Immature natural killer cell (primary cell): ENCODE measurements at regions not wholly inside any gene's neighbourhood (a gene's known extent, or its start where the extent isn't known, plus 50 kb on each side); places are given as distances from the start of the nearest gene placed in this dataset.

Experiments
- DNase-seq, 3 donors: peaks; one replicate each; pipeline ENCODE4 v3.0.0; 2022; ENCODE audit warnings: mixed read lengths in 1 of 3
- H3K27ac Mint-ChIP-seq, 6 donors: one replicate each; pipeline ENCODE4 v1.8.0; 2020; ENCODE audit warnings: mixed read lengths in 6 of 6, mild to moderate bottlenecking in 5 of 6, inconsistent platforms in 4 of 6, moderate library complexity in 3 of 6
- H3K27me3 Mint-ChIP-seq, 3 donors: one replicate each; pipeline ENCODE4 v1.8.0; 2020 to 2021; ENCODE audit warnings: low read depth in 3 of 3, mild to moderate bottlenecking in 3 of 3, mixed read lengths in 3 of 3, moderate library complexity in 3 of 3, inconsistent platforms in 1 of 3
- H3K36me3 Mint-ChIP-seq, 3 donors: one replicate each; pipeline ENCODE4 v1.8.0; 2020; ENCODE audit warnings: mixed read lengths in 3 of 3, inconsistent platforms in 2 of 3, mild to moderate bottlenecking in 2 of 3
- H3K4me1 Mint-ChIP-seq, 2 donors: one replicate each; pipeline ENCODE4 v1.8.0; 2020; ENCODE audit warnings: inconsistent platforms in 2 of 2, mild to moderate bottlenecking in 2 of 2, mixed read lengths in 2 of 2, moderate library complexity in 1 of 2
- H3K4me3 Mint-ChIP-seq, 5 donors: one replicate each; pipeline ENCODE4 v1.8.0; 2020; ENCODE audit warnings: mild to moderate bottlenecking in 5 of 5, mixed read lengths in 5 of 5, inconsistent platforms in 3 of 5, moderate library complexity in 3 of 5
- H3K9me3 Mint-ChIP-seq, 6 donors: one replicate each; pipeline ENCODE4 v1.8.0; 2020; ENCODE audit warnings: mild to moderate bottlenecking in 6 of 6, mixed read lengths in 6 of 6, inconsistent platforms in 4 of 6, moderate library complexity in 3 of 6

DNA sequence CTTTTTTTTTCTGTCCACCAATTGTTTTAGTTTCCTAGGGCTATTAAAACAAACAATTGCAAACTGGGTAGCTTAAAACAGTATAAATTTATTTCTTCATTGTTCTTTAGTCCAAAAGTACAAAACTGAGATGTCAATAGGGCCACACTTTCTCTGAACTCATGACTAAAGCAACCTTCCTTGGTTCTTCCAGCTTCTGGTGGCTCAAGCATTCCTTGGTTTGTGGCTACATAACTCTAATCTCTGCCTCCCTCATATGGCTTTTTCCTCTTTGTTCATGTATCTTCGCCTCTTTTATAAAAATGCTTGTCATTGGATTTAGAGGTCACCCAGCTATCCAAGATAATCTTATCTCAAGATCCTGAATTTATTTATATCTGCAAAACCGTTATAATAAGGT lies 914.5 kb upstream of the EPHA6 start:
- Mint-ChIP-seq H3K36me3 (no peaks in the 10 kb centered on the region), H3K27me3 (peaks cover 0 to 1% (median 0%) of the 10 kb centered on the region in 3 donors), H3K4me1 (no peaks in the 10 kb centered on the region), H3K27ac (no peak overlapping the region), H3K4me3 (no peak overlapping the region), H3K9me3 (peaks cover 2 to 35% (median 14%) of the 10 kb centered on the region in 6 donors)
- no peak for DNase-seq

DNA sequence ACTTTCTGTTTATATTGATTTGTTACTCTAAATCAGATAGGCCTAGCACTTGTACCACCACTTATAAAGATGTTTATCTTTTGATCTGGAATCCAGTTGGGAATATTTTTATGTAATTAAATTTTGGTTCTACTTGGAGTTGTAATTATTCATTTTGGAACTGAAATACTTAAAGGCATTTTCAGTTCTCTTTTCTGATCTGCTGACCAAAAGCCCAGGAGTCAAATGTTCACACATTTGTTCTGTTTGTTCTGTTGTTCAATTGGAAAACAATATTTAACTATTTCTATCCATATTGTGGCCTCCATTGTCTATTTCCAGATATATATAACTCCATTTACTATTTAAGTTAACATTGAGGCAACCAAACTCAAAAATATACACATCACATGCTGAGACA lies 912.4 kb upstream of the EPHA6 start:
- Mint-ChIP-seq H3K4me1 (no peaks in the 10 kb centered on the region), H3K27ac (no peak overlapping the region), H3K36me3 (no peaks in the 10 kb centered on the region), H3K27me3 (peaks cover 0 to 2% (median 0%) of the 10 kb centered on the region in 3 donors), H3K9me3 (peaks cover 0 to 34% (median 12%) of the 10 kb centered on the region in 6 donors), H3K4me3 (no peak overlapping the region)
- no peak for DNase-seq

GRCh38 chr3:95905182-95905581 lies 909.2 kb upstream of the EPHA6 start:
- Mint-ChIP-seq H3K36me3 (no peaks in the 10 kb centered on the region), H3K9me3 (peaks cover 3 to 52% (median 26%) of the 10 kb centered on the region in 6 donors), H3K4me3 (no peak overlapping the region), H3K27ac (no peak overlapping the region), H3K4me1 (no peaks in the 10 kb centered on the region), H3K27me3 (peaks cover 0 to 2% (median 0%) of the 10 kb centered on the region in 3 donors)
- DNase-seq = no peak

DNA sequence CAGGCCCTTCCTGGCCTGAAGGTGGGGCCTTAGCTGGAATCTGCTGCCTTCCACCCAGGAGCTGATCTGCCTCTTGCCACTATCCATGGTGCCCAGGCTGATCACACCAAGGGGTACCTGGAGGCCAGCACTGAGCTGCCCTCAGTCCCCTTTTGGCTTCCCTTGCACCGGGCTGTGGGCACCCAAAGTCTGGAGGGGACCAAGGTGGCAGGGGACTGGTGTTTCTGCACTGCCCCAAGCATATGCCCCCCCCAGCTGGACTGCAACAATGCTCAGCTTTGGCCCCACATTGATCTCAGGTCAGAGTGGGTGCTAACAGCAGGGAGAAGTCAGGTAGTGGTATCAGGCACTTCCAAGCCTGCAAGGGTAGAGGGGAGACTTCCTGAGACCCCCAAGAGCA lies 902.6 kb upstream of the EPHA6 start:
- no peak for DNase-seq
- Mint-ChIP-seq H3K9me3 (peaks cover 14 to 69% (median 35%) of the 10 kb centered on the region in 6 donors), H3K36me3 (no peaks in the 10 kb centered on the region), H3K4me3 (no peak overlapping the region), H3K4me1 (no peaks in the 10 kb centered on the region), H3K27ac (no peak overlapping the region), H3K27me3 (peaks cover 0 to 3% (median 0%) of the 10 kb centered on the region in 3 donors)

DNA sequence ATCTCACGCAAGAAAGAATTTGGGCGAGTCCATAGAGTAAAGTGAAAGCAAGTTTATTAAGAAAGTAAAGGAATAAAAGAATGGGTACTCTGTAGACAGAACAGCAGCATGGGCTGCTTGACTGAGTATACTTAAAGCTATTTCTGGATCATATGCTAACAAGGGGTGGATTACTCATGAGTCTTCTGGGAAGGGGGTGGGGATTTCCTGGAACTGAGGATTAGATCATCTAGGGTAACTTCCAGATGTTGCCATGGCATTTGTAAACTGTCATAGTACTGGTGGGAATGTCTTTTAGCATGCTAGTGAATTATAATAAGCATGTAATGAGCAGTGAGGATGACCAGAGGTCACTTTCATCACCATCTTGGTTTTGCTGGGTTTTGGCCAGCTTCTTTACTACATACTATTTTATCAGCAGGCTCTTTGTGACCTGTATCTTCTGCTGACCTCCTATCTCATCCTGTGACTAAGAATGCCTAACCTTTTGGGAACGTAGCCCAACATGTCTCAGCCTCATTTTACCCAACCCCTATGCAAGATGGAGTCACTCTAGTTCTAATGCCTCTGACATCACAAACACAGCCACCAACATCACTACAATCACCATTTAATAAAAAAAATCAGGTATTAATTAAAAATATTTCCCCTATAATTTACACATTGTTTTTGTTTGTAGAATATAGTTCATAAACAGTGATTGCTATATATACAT lies 890.7 kb upstream of the EPHA6 start:
- H3K36me3 Mint-ChIP-seq = no peaks in the 10 kb centered on the region
- H3K4me3 Mint-ChIP-seq = no peak overlapping the region
- no peak overlapping the region for H3K27ac Mint-ChIP-seq
- peaks cover 9 to 30% (median 20%) of the 10 kb centered on the region in 6 donors for H3K9me3 Mint-ChIP-seq
- H3K27me3 Mint-ChIP-seq = peaks cover 0 to 5% (median 0%) of the 10 kb centered on the region in 3 donors
- DNase-seq = no peak
- H3K4me1 Mint-ChIP-seq = no peaks in the 10 kb centered on the region

- peaks cover 12 to 33% (median 22%) of the 10 kb centered on the region in 6 donors for H3K9me3 Mint-ChIP-seq
- DNase-seq = no peak
- no peaks in the 10 kb centered on the region for H3K36me3 Mint-ChIP-seq
- no peak overlapping the region for H3K4me3 Mint-ChIP-seq
- no peak overlapping the region for H3K27ac Mint-ChIP-seq
- peaks cover 0 to 7% (median 0%) of the 10 kb centered on the region in 3 donors for H3K27me3 Mint-ChIP-seq
- no peaks in the 10 kb centered on the region for H3K4me1 Mint-ChIP-seq
These were observed 887.4 kb upstream of the EPHA6 start for GRCh38 chr3:95926904-95927501.

DNA sequence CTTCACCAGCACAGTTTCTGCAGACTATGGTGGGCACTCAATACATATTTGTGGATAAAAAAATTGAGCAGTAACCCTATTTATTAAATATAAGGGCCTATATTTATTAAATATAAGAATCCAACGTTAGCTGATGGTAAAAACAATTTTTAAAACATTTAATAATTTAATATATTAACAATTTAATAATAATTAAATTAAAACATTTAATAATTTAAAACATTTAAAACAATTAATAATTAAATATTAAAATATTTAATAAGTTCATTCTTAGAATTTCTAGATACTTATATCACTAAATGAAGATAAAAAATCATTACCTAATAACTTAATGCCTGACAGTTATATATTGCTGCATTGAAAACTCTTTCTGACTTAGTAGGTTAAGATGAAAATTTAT lies 880.2 kb upstream of the EPHA6 start:
- H3K36me3 Mint-ChIP-seq = no peaks in the 10 kb centered on the region
- H3K9me3 Mint-ChIP-seq = peaks cover 7 to 28% (median 15%) of the 10 kb centered on the region in 6 donors
- H3K27me3 Mint-ChIP-seq = peaks cover 0 to 3% (median 2%) of the 10 kb centered on the region in 3 donors
- no peaks in the 10 kb centered on the region for H3K4me1 Mint-ChIP-seq
- H3K27ac Mint-ChIP-seq = no peak overlapping the region
- no peak for DNase-seq
- H3K4me3 Mint-ChIP-seq = no peak overlapping the region

GRCh38 chr3:95939235-95939809 lies 875.1 kb upstream of the EPHA6 start:
- Mint-ChIP-seq H3K36me3 (no peaks in the 10 kb centered on the region), H3K4me3 (no peak overlapping the region), H3K27ac (no peak overlapping the region), H3K27me3 (peaks cover 0 to 3% (median 0%) of the 10 kb centered on the region in 3 donors), H3K9me3 (peaks cover 9 to 44% (median 27%) of the 10 kb centered on the region in 6 donors), H3K4me1 (no peaks in the 10 kb centered on the region)
- DNase-seq = no peak

- peaks cover 0 to 28% (median 17%) of the 10 kb centered on the region in 6 donors for H3K9me3 Mint-ChIP-seq
- H3K36me3 Mint-ChIP-seq = peaks cover 0 to 4% (median 0%) of the 10 kb centered on the region in 3 donors
- H3K27ac Mint-ChIP-seq = no peak overlapping the region
- no peak overlapping the region for H3K4me3 Mint-ChIP-seq
- no peaks in the 10 kb centered on the region for H3K27me3 Mint-ChIP-seq
- DNase-seq = no peak
- H3K4me1 Mint-ChIP-seq = no peaks in the 10 kb centered on the region
These were observed 848.6 kb upstream of the EPHA6 start for GRCh38 chr3:95965704-95966336.

GRCh38 chr3:95971573-95971972 lies 842.8 kb upstream of the EPHA6 start:
- H3K4me1 Mint-ChIP-seq = no peaks in the 10 kb centered on the region
- peaks cover 0 to 35% (median 15%) of the 10 kb centered on the region in 6 donors for H3K9me3 Mint-ChIP-seq
- no peaks in the 10 kb centered on the region for H3K27me3 Mint-ChIP-seq
- no peak for DNase-seq
- H3K27ac Mint-ChIP-seq = no peak overlapping the region
- H3K36me3 Mint-ChIP-seq = no peaks in the 10 kb centered on the region
- H3K4me3 Mint-ChIP-seq = no peak overlapping the region

DNA sequence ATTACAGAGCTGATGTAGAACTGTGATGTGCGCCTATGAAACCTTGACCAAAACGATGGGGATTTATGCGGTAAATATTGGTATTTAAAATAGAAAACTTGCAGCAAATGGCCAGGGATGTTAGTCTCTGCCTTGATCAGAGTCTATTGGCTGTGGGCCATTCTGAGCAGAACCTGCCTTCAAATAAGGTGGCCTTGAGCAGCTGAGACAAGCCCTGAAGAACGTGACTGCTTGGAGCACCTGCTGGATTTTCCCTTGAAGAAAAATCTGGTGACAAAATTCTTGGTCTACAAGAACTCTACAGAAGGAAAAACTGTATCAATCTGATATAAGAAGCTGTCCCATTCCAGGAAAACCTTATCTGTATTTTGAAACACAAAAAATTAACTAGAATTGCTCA lies 820.1 kb upstream of the EPHA6 start:
- Mint-ChIP-seq H3K4me3 (no peak overlapping the region), H3K27ac (no peak overlapping the region), H3K36me3 (no peaks in the 10 kb centered on the region), H3K27me3 (peaks cover 0 to 2% (median 0%) of the 10 kb centered on the region in 3 donors), H3K4me1 (no peaks in the 10 kb centered on the region), H3K9me3 (peaks cover 4 to 49% (median 29%) of the 10 kb centered on the region in 6 donors)
- no peak for DNase-seq

- peaks cover 0 to 2% (median 0%) of the 10 kb centered on the region in 3 donors for H3K27me3 Mint-ChIP-seq
These were observed 813.4 kb upstream of the EPHA6 start for GRCh38 chr3:96000966-96001365.

DNA sequence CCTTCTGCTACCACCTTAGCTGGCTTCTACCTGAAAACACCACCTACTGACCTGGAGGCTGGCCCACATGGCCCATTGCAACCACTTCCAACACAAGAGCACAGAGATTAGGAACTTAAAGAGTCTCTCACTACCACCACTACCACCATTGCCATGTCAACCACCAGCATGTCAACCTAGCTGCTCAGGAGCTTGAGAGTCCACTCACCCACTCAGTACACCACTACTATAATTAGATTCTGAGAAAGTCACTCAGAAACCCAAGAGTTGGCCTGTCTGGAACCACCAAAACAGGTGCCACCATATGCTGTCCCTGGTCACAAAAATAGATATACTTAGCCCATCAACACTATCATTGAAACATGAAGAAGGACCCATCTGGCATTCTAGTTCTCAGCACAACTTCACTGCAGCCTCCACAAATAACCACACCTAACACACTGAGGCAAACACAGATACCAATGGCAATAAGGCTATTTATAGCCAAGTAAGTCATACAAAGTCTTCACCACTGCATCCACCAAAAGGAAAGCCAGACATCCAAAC lies 806.7 kb upstream of the EPHA6 start:
- H3K4me3 Mint-ChIP-seq = no peak overlapping the region
- no peak for DNase-seq
- no peaks in the 10 kb centered on the region for H3K4me1 Mint-ChIP-seq
- H3K27ac Mint-ChIP-seq = no peak overlapping the region
- H3K36me3 Mint-ChIP-seq = no peaks in the 10 kb centered on the region
- no peaks in the 10 kb centered on the region for H3K27me3 Mint-ChIP-seq
- H3K9me3 Mint-ChIP-seq = peaks cover 5 to 27% (median 25%) of the 10 kb centered on the region in 6 donors

More at GRCh38 chr3:96000966-96001365, 813.4 kb upstream of the EPHA6 start:
- H3K9me3 Mint-ChIP-seq = peaks cover 5 to 39% (median 22%) of the 10 kb centered on the region in 6 donors
- no peak overlapping the region for H3K27ac Mint-ChIP-seq
- DNase-seq = no peak
- H3K36me3 Mint-ChIP-seq = no peaks in the 10 kb centered on the region
- no peaks in the 10 kb centered on the region for H3K4me1 Mint-ChIP-seq
- H3K4me3 Mint-ChIP-seq = no peak overlapping the region

- Mint-ChIP-seq H3K4me3 (no peak overlapping the region), H3K27ac (no peak overlapping the region), H3K4me1 (no peaks in the 10 kb centered on the region), H3K9me3 (peaks cover 3 to 19% (median 11%) of the 10 kb centered on the region in 6 donors), H3K36me3 (no peaks in the 10 kb centered on the region), H3K27me3 (no peaks in the 10 kb centered on the region)
- no peak for DNase-seq
These were observed 801.5 kb upstream of the EPHA6 start for GRCh38 chr3:96012939-96013338.
